ENCODE measurements at regions not wholly inside any gene's neighbourhood (a gene's known extent, or its start where the extent isn't known, plus 50 kb on each side); places are given as distances from the start of the nearest gene placed in this dataset.

GRCh38 chr1:86282611-86283010 is 113.5 kb downstream of the ODF2L start:
- no peak for TF ChIP-seq CTCF (conservative IDR thresholded peaks at IDR 0.05 in 1 of 2, IDR thresholded peaks at IDR 0.05 in 1 of 2; ENCODE audit: extremely low read depth in 1 of 2, insufficient read depth in 1 of 2, low read depth in 1 of 2, low read length in 2 of 2)
- TF ChIP-seq EZH2 (IDR thresholded peaks at IDR 0.05; ENCODE audit: borderline replicate concordance, low read length) = no peak

Measured in mammary epithelial cell (primary cell).